ENCODE measurements at regions not wholly inside any gene's neighbourhood (a gene's known extent, or its start where the extent isn't known, plus 50 kb on each side); places are given as distances from the start of the nearest gene placed in this dataset.

DNA sequence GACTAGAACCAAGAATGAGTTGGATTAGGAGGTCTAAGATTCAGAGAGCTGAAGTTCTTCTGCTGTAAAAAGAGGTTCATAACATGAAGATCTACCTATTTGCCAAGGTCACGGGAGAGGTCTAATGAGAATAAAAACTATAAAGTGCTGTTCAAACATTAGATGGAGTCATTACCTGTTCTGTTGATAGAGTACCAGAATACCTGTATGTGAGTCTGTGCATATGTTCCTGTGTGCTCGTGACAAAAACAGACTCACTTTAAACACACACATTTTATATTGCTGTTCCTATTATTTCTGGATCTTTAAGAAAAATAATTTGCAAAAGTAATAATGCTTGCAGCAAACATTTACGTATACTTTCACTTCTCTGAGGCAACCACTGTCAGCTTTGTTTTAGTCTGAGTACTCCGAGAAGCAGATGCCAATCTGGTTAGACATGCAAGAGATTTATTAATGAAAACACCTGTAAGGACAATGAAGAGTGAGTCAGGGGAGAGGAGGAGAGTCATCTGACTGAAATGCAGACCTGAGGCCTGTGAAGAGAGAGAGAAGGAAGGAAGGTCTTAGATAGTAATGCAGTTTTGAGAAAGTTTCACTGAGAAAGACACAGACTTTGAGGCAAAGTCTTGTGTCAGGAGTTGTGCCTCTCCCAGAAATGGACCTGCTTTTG is 221.2 kb downstream of the SQOR start:
- intact Hi-C loops (cut with DNase I) = no loop called here
- Histone ChIP-seq H3K4me3 (no peak overlapping the region), H3K4me1 (replicated peaks in 1 of 2) (no peaks in the 10 kb centered on the region), H3K36me3 (replicated peaks in 1 of 2) (no peaks in the 10 kb centered on the region), H3K27me3 (no peaks in the 10 kb centered on the region), H3K27ac (no peak overlapping the region), H3K9me3 (replicated peaks in 1 of 3) (no peaks in the 10 kb centered on the region)
- TF ChIP-seq CTCF (IDR thresholded peaks at IDR 0.05) (no peak), POLR2A (IDR thresholded peaks at IDR 0.05) (no peak)
- WGBS, 4 donors = 68 to 78% (median 74%) methylated on average over 4 of the region's 4 CpGs
- no peak for DNase-seq

- Histone ChIP-seq H3K4me3 (no peak overlapping the region), H3K4me1 (replicated peaks in 1 of 2) (no peaks in the 10 kb centered on the region), H3K27ac (no peak overlapping the region), H3K9me3 (replicated peaks in 1 of 3) (no peaks in the 10 kb centered on the region), H3K36me3 (replicated peaks in 1 of 2) (no peaks in the 10 kb centered on the region), H3K27me3 (no peaks in the 10 kb centered on the region)
- WGBS, 4 donors = 61 to 81% (median 72%) methylated on average over 5 of the region's 5 CpGs
- DNase-seq = no peak
- intact Hi-C loops (cut with DNase I) = no loop called here
- TF ChIP-seq CTCF (IDR thresholded peaks at IDR 0.05) = no peak
- no peak for TF ChIP-seq POLR2A (IDR thresholded peaks at IDR 0.05)
These were observed 222.5 kb downstream of the SQOR start for GRCh38 chr15:45857291-45857690.

GRCh38 chr15:45858491-45858890 is 223.7 kb downstream of the SQOR start:
- WGBS, 4 donors = 75 to 79% (median 77%) methylated on average over 3 of the region's 3 CpGs
- H3K27ac ChIP-seq = no peak overlapping the region

GRCh38 chr15:45862034-45862433 is 227.2 kb downstream of the SQOR start:
- WGBS, 4 donors = 23 to 61% (median 39%) methylated on average over 2 of the region's 2 CpGs
- Histone ChIP-seq H3K4me1 (replicated peaks in 1 of 2) (no peaks in the 10 kb centered on the region), H3K27ac (no peak overlapping the region), H3K36me3 (replicated peaks in 1 of 2) (no peaks in the 10 kb centered on the region), H3K4me3 (no peak overlapping the region), H3K27me3 (no peaks in the 10 kb centered on the region), H3K9me3 (replicated peaks in 1 of 3) (no peaks in the 10 kb centered on the region)
- TF ChIP-seq POLR2A (IDR thresholded peaks at IDR 0.05) (no peak), CTCF (IDR thresholded peaks at IDR 0.05) (no peak)
- DNase-seq = no peak
- intact Hi-C loops (cut with DNase I) = no loop called here

More at GRCh38 chr15:45858491-45858890, 223.7 kb downstream of the SQOR start:
- intact Hi-C loops (cut with DNase I) = no loop called here
- DNase-seq = no peak
- TF ChIP-seq POLR2A (IDR thresholded peaks at IDR 0.05) (no peak), CTCF (IDR thresholded peaks at IDR 0.05) (no peak)
- Histone ChIP-seq H3K9me3 (replicated peaks in 1 of 3) (no peaks in the 10 kb centered on the region), H3K4me3 (no peak overlapping the region), H3K36me3 (replicated peaks in 1 of 2) (no peaks in the 10 kb centered on the region), H3K4me1 (replicated peaks in 1 of 2) (no peaks in the 10 kb centered on the region), H3K27me3 (no peaks in the 10 kb centered on the region)

Measured in adrenal gland (tissue), 9 donors.